A549 (cell line): ENCODE measurements at regions not wholly inside any gene's neighbourhood (a gene's known extent, or its start where the extent isn't known, plus 50 kb on each side); places are given as distances from the start of the nearest gene placed in this dataset.

Experiments used
- BCL3 ChIP-seq: fragments of >200 bp; sonication (Bioruptor Twin); formaldehyde crosslinking; IDR thresholded peaks from 3 replicates; pipeline ENCODE4 v1.6.1; 2016
- CTCF ChIP-seq: fragments of >200 bp; sonication (Bioruptor Twin); formaldehyde crosslinking; IDR thresholded peaks from 3 replicates; pipeline ENCODE4 v1.5.1; 2016
- EP300 ChIP-seq, 2 experiments: fragments of >200 bp; sonication (Bioruptor Twin); formaldehyde crosslinking; IDR thresholded peaks; 2 replicates in 1 of 2; 3 replicates in 1 of 2; pipeline ENCODE4 v1.6.1; 2016 to 2017
- JUN ChIP-seq, 2 experiments: fragments of >200 bp; sonication (Bioruptor Twin); formaldehyde crosslinking; IDR thresholded peaks; 2 replicates in 1 of 2; 3 replicates in 1 of 2; pipeline ENCODE4 v1.6.1; 2016 to 2017
- JUNB ChIP-seq: fragments of >200 bp; sonication (Bioruptor Twin); formaldehyde crosslinking; IDR thresholded peaks from 2 replicates; pipeline ENCODE4 v1.6.1; 2016
- MAFK ChIP-seq: fragments of 450-650 bp; IDR thresholded peaks from 2 replicates; pipeline ENCODE4 v1.6.1; 2014; ENCODE audit not compliant: partially characterized antibody
- REST ChIP-seq: fragments of 200-600 bp; sonication (generic); IDR thresholded peaks from 2 replicates; pipeline ENCODE4 v1.6.1; 2016; ENCODE audit warnings: antibody characterized with exemption, mild to moderate bottlenecking, moderate library complexity
- USF2 ChIP-seq: fragments of 450-650 bp; IDR thresholded peaks from 2 replicates; pipeline ENCODE4 v1.6.1; 2014; ENCODE audit warnings: antibody characterized with exemption

GRCh38 chrY:12642986-12643385 lies 58.0 kb upstream of the USP9Y start:
- no peak for TF ChIP-seq CTCF
- TF ChIP-seq JUN (IDR thresholded peaks at IDR 0.05) = no peak
- no peak for TF ChIP-seq MAFK
- TF ChIP-seq USF2 = no peak
- TF ChIP-seq REST = no peak
- TF ChIP-seq EP300 (IDR thresholded peaks at IDR 0.05) = no peak
- TF ChIP-seq JUNB = no peak
- no peak for TF ChIP-seq BCL3
